ENCODE measurements at regions not wholly inside any gene's neighbourhood (a gene's known extent, or its start where the extent isn't known, plus 50 kb on each side); places are given as distances from the start of the nearest gene placed in this dataset.
"Not testable (repeated sequence)": the region's sequence is repeated elsewhere in the genome, so short reads cannot be mapped to it uniquely, and the experiment has no call there.

GRCh38 chr20:20802328-20802727, 89.9 kb upstream of the RALGAPA2 start:
- in situ Hi-C loops (cut with MboI; ENCODE audit: low sequenced_read_pairs) = no loop called here

DNA sequence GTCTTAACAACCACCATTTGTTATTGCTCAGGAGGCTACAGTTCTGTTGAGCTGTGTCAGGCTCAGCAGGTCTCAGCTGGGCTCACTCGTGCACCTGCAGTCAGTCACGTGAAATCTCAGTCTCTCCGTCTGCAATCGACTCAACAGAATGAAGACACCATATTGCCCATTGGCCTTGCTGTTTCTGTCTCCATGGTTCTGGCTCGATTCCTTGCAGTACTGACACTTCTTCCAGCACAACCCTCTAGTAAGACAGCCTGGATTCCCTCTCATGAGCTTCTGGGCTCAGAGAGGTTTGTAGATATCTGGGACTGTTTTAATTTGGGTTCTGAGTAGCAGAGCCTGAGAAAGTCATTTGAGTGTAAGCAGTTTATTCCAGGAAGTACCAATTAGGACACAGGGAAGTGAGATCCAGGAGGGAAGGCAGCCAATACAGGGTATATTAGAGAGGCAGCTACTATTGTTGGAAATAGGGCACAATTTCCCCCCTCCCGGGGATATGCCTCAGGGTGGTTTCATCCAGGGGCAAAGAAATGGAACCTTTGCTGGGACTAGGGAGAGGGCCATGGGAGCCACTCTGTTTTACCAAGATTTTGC, 87.4 kb upstream of the RALGAPA2 start:
- in situ Hi-C loops (cut with MboI; ENCODE audit: low sequenced_read_pairs) = no loop called here

GRCh38 chr20:20797521-20798310, 85.3 kb upstream of the RALGAPA2 start:
- in situ Hi-C loops (cut with MboI; ENCODE audit: low sequenced_read_pairs) = no loop called here

DNA sequence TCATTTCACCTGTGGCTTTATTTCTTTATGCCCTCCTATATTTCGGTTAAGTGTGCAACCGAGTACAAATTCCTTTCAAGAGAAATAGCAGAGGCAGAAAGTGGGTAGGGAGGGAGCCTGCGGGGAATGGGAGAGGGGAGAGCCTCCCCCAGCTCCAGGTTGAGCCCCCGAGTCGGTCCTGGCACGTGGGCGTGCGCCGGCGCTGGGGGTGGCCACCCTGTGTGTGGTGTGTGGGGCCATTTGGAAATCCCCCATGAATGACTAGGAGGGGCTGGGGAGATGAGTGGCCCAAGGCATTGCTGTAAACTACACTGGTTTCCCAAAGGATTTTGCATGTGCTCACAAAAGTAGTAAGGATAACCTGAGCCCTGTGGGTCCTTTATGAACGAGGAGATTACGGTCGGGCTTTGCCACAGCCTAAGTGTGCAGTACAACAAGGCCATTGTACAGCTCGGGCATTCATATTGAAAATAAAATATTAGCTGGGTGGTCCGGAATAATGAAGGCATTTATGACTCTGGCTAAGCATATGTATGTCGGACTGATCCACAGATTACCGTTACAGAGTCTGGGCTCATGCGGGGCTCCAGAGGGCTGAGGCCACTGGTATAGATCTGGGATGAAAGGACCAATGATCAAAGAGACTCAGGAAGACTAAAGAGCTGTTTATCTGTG, 84.5 kb upstream of the RALGAPA2 start:
- in situ Hi-C loops (cut with MboI; ENCODE audit: low sequenced_read_pairs) = no loop called here

- in situ Hi-C loops (cut with MboI; ENCODE audit: low sequenced_read_pairs) = no loop called here
Observed at GRCh38 chr20:20795721-20796120, 83.3 kb upstream of the RALGAPA2 start.

DNA sequence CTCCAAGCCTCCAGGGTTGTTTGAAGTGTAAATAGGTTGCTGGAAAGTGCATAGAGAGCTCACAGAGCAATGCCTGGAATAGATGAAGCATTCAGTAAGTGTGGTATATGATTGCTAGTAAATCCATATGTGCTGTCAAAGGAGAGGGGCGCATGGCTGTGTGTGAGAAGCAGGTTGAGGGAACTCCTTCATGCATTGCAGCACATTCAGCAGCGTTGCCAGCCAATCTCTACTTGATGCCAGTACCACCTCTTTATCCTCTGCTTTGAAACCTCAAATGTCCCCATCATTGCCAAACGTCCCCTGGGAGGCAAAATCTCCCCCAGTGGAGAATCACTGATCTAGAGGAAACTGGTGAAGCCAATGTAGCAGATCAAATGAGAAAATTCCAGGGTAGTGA, 82.7 kb upstream of the RALGAPA2 start:
- in situ Hi-C loops (cut with MboI; ENCODE audit: low sequenced_read_pairs) = no loop called here

DNA sequence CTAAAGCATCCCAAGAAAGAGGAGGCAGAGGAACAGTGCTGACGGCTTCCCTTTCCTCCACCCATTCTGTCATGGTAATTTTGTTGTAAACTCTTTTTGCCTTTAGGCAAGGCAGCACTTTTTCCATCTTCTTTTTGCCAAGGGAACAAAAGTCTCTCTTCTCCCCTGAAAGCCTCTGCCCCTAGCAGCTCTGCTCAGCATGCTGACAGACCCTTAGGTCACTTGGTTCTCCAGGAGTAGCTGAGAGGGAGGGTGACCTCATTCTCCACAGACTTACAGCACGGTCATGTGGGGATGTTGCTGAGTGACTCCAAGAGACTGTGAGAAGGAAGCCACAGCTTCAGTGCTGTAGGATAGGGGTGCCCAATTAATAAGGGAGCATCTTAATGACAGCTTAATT, 81.1 kb upstream of the RALGAPA2 start:
- in situ Hi-C loops (cut with MboI; ENCODE audit: low sequenced_read_pairs) = no loop called here

DNA sequence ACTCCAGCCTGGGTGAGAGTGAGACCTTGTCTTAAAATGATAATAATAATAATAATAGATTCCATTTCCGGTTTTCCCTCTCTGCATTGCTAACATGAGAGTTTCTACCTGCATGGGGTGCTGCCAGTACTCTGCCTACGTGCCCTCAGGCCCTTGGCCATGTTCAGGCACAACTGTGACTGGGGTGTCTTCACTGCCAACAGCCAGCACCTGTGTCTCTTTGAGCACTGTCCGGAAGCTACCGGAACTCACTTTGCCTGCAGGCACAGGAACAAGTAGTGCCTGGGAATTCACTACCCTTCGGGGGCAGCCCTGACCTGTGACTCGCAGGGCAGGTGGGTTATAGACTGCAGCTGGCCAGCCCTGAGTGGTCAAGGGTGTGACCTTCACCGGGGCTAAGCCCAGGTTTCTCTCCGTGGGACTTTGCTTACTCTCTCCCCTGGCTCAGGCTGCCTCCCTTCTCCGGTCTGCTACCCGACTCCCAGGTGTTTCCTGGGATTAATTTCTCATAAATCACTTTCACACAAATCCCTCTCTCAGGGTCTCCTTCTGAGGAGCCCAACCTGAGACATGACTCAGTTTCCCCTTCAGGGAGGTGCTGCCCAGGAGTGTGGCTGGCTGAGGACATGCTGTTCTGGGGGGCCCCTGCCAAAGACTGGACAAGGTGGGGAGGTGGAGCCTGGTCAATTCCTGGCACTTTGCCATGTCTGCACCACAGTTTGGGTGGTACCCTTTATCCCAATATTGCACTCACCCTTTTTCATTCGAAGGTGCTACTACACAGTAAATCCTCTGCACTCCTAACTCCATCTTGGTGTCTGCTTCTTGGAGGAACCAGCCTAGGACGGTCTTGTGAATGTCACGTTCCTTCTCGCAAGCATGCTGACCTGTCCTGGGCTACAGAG, 79.5 kb upstream of the RALGAPA2 start:
- in situ Hi-C loops (cut with MboI; ENCODE audit: low sequenced_read_pairs) = no loop called here

DNA sequence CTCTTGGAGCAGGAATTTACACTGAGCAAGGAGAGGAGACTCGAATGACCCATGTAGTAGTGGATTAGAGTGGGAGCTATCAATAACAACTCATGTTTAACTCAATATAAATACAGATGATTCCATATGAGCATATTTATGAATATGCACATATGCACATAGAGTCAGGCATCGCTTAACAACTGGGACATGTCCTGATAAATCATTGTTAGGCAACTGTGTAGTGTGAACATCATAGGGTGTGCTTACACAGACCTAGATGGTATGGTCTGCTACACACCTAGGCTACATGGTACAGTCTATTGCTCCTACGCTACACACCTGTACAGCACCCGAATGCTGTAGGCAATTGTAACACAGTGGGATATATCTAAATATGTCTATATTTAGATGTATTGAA, 75.9 kb upstream of the RALGAPA2 start:
- in situ Hi-C loops (cut with MboI; ENCODE audit: low sequenced_read_pairs) = no loop called here

GRCh38 chr20:20786428-20786827, 74.0 kb upstream of the RALGAPA2 start:
- in situ Hi-C loops (cut with MboI; ENCODE audit: low sequenced_read_pairs) = no loop called here

DNA sequence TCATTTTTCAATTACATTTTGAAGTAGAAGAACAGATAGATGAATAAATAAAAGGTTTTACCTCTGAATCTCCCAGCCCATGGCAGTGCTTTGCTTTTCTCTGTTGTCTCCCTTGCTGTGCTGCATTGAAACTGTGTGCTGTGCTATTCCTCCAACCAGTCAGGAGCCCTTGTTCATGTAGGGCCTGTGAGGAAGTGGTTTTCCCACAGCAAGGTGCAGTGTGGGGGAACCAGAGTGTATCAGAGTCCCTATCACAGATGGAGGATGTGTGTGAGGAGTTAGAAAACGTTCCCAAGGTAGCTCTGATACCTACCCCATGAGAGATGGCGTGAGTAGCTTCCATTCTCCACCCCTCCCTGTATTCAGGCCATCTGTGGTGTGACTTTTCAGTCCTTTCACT, 72.8 kb upstream of the RALGAPA2 start:
- in situ Hi-C loops (cut with MboI; ENCODE audit: low sequenced_read_pairs) = no loop called here

GRCh38 chr20:20784450-20784849, 72.0 kb upstream of the RALGAPA2 start:
- in situ Hi-C loops (cut with MboI; ENCODE audit: low sequenced_read_pairs) = not testable (repeated sequence)

DNA sequence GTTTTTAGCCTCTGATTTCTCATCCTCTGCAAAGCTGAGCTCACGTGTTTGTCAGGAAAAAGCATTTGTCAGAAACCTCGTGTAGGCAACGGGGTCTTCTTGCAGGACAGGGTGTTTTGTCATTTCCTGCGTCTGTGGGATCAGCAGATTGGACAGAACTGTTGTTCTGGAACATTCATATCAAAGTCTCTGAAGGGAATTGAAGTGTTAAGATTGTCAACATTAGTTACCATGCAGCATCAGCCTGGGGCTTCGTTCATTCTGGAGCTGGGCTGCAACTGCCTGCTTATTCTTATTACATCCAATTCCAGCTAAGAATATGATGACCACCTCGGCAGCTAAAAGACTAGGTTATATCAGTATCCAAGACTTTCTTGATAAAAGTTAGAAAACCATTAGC, 71.0 kb upstream of the RALGAPA2 start:
- in situ Hi-C loops (cut with MboI; ENCODE audit: low sequenced_read_pairs) = no loop called here

DNA sequence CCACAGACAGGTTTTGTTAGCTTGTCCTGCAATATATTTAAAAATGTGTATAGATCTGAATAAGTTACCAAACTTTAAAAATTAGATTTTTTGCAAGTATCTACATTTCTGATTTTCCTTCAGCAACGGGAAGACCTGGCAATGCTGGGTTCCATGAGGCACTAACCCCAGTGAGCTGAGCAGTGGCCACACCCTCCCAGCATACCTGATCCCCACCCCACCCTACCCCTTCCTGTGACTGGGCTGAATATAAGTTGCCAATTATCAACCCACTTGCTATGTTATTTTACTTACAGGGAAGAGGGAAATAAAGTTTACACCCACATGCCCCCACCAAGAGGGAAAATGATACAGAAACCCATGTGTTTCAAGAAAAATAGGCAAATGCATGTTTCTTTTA, 70.3 kb upstream of the RALGAPA2 start:
- in situ Hi-C loops (cut with MboI; ENCODE audit: low sequenced_read_pairs) = no loop called here

DNA sequence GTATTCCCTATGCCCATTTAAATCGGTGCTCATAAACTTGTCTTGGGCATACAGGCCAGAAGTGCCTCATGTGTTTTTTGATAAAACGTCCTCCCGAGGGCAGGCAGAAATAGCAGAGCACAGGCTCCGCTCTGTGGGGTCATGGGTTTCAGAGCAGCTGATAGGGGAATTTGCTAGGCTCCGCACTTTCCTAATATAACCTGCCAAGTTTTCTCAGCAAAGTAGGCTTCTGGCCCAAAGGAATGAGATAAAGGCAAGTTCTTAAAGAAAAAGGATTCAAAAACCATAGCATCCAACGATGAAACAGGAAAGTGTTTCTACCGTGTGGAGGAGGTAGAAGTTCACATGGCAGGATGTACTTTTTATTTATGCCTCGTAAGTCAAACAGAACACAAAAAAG, 69.8 kb upstream of the RALGAPA2 start:
- in situ Hi-C loops (cut with MboI; ENCODE audit: low sequenced_read_pairs) = no loop called here

DNA sequence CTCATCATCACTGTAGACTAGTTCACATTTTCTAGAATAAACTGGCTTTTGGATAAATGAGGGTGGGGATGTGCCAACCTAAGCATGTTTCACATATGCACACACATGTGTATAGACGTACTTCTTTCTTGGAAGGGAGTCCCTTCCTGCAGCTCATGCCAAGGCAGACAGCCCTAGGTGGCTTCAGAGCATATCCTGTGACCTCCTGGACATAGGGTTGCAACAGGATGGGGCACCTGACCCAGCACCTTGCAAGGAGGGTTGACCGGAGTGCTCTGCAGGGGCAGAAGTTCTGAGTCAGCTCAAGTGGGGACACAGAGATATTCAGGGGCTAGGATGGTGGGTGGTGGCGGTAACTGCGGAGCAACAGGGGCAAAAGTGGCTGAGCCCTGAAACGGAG, 68.6 kb upstream of the RALGAPA2 start:
- in situ Hi-C loops (cut with MboI; ENCODE audit: low sequenced_read_pairs) = no loop called here

DNA sequence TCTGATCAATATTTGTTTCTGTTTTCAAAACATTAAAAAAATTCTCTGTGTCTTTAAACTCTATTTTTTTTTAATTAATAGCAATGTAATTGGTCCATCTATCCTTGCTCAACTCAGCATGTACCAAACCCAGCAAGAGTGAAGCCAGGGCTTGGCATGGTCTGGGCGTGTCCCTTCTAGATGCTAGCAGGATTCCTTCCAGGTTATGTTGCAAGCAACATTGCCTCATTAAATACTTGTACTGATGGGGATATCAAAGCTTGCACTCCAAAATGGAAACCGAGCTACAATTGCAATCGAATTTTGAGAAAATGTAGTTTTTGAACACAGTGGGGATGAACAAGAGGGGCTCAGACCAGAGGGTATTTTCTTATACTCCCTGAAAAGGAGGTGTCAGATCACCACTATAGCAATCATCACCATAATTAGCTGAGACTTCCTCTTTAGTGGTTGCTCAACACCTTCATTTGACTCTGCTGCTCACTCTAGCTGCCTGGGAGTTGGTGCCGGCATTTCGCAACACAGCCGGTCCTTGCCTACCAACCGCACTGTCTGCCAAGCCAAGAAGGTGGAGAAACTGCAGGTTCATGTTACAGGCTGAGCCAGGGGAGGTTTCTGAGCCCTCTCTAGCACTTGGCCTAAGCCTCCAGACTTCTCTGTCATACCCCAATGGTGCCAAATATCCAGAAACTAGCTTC, 67.8 kb upstream of the RALGAPA2 start:
- in situ Hi-C loops (cut with MboI; ENCODE audit: low sequenced_read_pairs) = no loop called here

DNA sequence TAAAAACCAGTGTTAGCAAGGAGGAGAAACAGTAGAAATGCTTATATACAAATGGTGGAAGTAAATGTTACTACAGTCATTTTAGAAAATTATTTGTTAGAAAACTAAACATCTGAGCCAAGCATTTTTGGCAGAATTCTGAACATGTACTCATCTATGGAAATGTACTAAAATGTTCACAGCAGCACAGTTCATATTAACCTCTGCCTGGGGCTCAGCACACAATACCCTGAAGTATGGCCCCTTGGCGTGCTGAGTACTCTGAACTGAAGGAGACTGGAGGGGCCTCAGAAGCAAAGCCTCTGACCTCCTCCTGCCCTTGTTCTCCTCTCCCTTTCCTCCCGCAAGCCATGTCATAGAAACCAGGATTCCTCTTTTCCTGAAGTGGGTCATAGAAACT, 66.2 kb upstream of the RALGAPA2 start:
- in situ Hi-C loops (cut with MboI; ENCODE audit: low sequenced_read_pairs) = no loop called here

GRCh38 chr20:20772497-20773085, 60.1 kb upstream of the RALGAPA2 start:
- in situ Hi-C loops (cut with MboI; ENCODE audit: low sequenced_read_pairs) = no loop called here

GRCh38 chr20:20768202-20768815, 55.9 kb upstream of the RALGAPA2 start:
- in situ Hi-C loops (cut with MboI; ENCODE audit: low sequenced_read_pairs) = no loop called here
